OCI-LY3 (cell line): ENCODE measurements at regions not wholly inside any gene's neighbourhood (a gene's known extent, or its start where the extent isn't known, plus 50 kb on each side); places are given as distances from the start of the nearest gene placed in this dataset.

ENCODE experiments used
- CTCF ChIP-seq: fragments of 200-600, 300-600 bp; sonication (generic); IDR thresholded peaks from 2 replicates; pipeline ENCODE4 v1.5.1; 2014; ENCODE audit warnings: antibody characterized with exemption, low read length, low read depth
- EZH2phosphoT487 ChIP-seq: fragments of 200-600 bp; shearing (Covaris generic); IDR thresholded peaks from 2 replicates; pipeline ENCODE4 v1.6.1; 2018; ENCODE audit warnings: antibody characterized with exemption, mixed run types, low read depth

GRCh38 chr17:12538003-12538402, 127.7 kb upstream of the MYOCD start:
- TF ChIP-seq CTCF: no peak
- no peak for TF ChIP-seq EZH2phosphoT487
